ENCODE measurements at regions not wholly inside any gene's neighbourhood (a gene's known extent, or its start where the extent isn't known, plus 50 kb on each side); places are given as distances from the start of the nearest gene placed in this dataset.

DNA sequence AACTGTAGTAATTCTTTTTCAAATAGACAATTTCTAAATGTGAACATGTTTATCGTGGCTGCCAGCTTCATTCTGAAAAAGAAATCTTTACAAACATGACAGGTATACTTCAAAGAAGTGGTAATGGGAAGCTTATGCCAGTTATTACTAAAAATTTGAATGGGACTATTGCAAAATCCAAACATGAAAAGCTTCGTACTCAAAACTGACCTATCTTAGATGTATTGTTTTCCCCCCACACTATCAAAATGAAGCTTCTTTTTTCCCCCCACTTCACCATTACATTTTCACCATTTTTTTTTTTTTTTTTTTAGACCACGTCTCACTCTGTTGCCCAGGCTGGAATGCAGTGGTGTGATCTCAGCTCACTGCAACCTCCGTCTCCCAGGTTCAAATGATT lies 50.4 kb upstream of the SERTAD2 start:
- DNase-seq = no peak

GRCh38 chr2:64704996-64705395 lies 51.3 kb upstream of the SERTAD2 start:
- DNase-seq = no peak

DNA sequence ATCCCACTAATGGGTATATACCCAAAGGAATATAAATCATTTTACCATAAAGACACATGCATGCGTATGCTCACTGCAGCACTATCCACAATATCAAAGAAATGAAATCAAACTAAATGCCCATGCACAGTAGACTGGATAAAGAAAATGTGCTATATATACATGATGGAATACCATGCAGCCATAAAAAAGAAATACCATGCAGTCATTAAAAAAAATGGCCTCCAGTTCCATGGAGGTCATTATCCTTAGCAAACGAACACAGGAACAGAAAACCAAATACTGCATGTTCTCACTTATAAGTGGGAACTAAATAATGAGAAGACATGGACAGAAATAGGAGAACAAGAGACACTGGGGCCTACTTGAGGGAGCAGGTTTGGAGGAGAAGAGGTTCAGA lies 53.6 kb upstream of the SERTAD2 start:
- DNase-seq = no peak

- DNase-seq = no peak
These were observed 55.1 kb upstream of the SERTAD2 start for GRCh38 chr2:64708829-64709228.

GRCh38 chr2:64711252-64711800 lies 57.6 kb upstream of the SERTAD2 start:
- no peak for DNase-seq

DNA sequence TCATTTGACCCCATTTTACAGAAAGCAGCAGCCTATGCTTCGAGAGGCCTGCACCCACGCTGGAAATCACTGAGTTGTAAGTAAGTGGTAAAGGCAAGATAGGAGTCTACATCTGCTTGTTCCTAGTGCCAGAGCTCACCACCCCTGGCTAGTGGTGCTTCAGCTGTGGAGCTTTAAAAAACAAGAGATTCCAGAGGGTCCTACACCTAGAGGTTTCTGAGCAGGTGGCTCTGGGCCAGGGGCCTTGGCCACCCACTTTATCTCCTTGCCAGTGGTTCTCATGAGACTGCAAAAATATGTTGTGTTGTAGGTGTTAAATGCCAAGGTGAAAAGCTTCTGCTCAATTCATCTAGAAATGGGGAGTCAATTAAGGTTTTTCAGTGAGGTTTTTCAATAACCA lies 60.0 kb upstream of the SERTAD2 start:
- no peak for DNase-seq

GRCh38 chr2:64716569-64716968 lies 62.9 kb upstream of the SERTAD2 start:
- no peak for DNase-seq

- no peak for DNase-seq
These were observed 64.7 kb upstream of the SERTAD2 start for GRCh38 chr2:64718250-64718885.

DNA sequence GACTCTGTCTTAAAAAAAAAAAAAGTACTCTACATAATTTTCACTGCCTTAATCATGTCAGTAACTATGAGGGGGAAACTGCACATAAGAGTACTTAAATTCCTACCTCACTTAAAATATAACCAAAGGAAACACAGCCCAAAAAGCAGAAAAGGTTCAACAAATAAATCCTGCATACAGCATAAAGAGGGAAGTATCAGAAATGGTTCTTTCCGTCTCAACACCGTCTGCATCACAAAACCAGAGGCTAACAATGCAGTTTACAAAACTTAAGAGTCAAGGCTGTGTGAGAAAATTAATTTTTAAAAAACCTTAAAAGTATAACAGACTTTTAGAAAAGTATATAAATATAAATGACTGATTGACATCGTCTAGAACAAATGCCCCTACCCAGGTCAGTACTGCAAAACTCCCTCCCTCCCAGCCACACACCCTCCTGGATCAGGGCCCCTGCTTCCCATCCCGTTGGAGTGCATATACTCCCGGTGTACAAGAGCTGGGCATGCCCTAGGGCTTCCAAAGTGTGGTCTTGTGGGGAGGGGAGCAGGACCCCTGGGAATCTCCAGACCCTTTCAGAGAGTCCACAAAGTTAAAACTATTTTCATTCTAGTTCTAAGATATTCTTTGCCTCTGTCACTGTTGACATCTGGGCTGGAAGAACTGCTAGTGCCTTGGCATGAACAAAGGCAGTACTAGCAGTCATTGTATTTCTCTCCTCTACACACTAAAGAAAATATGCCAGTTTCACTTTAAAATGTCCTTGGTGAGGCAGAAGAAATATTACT lies 67.0 kb upstream of the SERTAD2 start:
- DNase-seq = no peak

GRCh38 chr2:64721320-64721623 lies 67.6 kb upstream of the SERTAD2 start:
- DNase-seq = no peak

- DNase-seq = no peak
These were observed 68.8 kb upstream of the SERTAD2 start for GRCh38 chr2:64722291-64723044.

- DNase-seq = no peak
These were observed 73.5 kb upstream of the SERTAD2 start for GRCh38 chr2:64727013-64727767.

GRCh38 chr2:64727843-64728463 lies 74.2 kb upstream of the SERTAD2 start:
- DNase-seq = no peak

DNA sequence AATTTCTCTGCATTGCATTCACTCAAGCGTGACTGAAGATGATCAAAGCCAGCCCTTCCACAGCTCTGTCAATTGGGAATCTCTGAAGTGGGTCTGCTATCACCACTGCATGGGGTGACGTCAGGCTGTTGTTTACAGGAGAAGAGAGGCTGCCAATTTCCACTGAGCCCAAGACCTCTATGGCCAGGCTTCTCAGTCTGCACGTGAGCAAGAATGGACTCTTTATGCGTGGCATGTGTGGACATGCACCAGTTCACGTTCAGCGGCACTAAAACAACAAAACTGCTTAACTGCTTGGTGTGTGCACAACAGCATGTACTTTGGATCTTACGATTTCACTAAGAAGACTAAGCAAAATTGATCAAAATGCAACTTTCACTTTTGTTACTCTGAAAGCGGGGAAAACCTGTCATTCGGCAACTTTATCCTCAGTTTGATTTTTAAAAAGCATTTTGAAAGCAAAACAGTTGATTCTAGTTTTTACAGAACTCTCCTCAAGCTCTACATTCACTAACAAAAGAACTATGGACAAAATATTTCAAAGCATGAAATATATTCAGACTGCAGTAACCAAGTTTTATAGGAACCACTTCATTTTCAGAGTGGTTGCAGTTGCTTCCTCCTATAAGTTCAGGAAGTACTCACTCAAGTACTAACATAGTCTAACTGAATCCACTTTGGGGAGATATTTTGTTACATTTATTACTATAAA lies 77.0 kb upstream of the SERTAD2 start:
- no peak for DNase-seq

GRCh38 chr2:64731263-64731643 lies 77.5 kb upstream of the SERTAD2 start:
- no peak for DNase-seq

DNA sequence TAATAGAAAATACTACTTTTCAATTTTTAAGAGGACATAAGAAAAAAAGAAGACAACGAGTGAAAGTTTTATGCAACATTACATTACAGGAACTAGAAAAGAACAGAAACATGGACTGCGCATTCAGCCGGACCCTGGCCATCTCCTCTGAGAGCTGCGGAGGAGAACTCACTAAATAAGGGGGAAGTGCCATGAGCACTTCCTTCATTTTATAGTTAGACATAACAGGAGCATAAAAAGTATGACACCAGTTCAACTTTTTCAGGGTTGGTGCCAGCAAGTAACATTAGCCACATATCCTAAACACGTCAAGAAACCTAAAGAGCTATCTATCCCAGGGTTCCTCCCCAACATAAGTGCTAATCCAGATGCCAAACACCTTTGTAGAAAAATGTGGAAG lies 78.0 kb upstream of the SERTAD2 start:
- no peak for DNase-seq

DNA sequence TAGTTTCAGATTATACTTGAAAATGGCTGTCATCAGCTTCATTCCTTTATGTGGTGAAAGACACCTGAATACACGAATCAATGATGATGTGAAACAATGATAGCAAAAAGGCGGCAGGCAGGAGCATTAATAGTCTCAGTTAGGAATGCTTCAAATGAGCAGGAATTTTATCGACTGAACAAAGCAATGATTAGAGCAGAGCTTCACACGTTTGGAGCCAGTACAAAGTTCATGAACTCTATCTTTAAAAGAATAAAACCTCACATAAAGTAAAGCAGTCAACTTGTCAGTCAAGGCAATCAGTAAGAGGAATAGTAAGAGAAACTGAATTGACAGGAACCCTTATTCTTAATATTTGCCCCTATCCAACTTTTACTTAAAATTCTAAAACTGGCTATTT lies 78.4 kb upstream of the SERTAD2 start:
- DNase-seq = no peak

GRCh38 chr2:64735504-64735903 lies 81.8 kb upstream of the SERTAD2 start:
- no peak for DNase-seq

DNA sequence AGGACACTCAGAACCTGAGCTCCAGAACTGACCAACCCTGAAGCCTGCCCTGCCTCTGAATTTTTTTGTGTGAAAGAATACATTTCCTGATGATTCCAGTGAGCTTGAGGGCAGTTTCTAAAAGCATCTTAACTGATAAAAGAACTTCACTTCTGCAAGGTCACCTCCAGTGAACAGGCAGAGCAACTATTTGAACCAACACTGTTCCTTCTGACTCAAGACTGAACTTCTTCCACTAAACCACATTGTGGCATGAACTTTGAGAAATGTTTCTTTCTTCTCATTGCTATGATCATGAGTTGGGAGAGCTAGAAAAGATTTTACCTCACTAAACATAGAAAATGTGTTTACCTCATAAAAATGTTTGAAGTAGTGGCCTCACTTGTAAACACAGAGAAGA lies 83.8 kb upstream of the SERTAD2 start:
- DNase-seq = no peak

DNA sequence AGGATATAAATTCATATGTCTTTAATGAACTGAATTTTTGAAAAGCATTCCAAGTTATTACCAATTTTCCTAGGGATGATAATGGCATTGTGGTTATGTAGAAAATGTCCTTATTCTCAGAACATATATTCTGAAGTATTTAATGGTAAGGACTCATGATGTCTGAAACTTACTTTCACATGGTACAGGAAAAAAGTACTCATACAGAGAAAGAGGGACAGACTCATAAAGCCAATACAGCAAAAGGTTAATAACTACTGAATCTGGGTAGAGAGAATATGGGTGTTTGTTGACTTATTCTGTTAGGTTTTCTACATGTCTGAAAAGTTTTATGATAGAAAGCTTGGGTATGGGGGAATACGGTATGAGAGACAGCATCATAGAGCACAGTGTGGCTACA lies 84.3 kb upstream of the SERTAD2 start:
- no peak for DNase-seq

GRCh38 chr2:64742678-64743077 lies 89.0 kb upstream of the SERTAD2 start:
- no peak for DNase-seq

DNA sequence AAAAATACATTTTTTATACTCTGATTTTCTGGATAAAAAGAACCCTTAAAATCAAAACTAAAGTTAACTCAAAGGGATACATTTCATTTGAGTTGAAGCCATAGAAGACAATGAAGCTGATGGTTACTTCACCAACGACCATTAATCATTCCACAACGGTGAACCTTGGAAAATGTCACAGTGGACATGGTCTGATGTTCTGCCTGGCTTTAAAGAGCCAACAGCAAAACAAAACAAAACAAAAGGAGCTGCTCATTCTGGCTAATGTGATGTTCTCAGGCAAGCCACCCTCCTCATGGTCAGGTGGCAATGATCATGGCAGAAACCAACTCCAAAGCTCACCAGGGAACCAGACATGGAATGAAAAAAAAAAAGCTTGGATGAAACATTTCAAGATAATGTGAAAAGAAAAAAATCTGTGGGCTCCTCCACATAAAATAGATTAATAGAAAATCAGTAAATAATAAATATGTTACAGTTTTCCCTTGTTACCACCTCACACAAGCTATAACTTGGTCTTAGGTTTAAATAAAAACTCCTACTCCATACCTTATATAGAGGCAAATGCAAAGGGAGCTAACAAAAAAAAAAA lies 90.1 kb upstream of the SERTAD2 start:
- no peak for DNase-seq
